Psoas muscle (tissue), 7 donors: ENCODE measurements at regions not wholly inside any gene's neighbourhood (a gene's known extent, or its start where the extent isn't known, plus 50 kb on each side); places are given as distances from the start of the nearest gene placed in this dataset.

Experiments used
- ATAC-seq, 4 donors: fragments of 200-7000 bp; cut with Tn5 transposase; one replicate each; pipeline ENCODE4 v1.9.1; 2020; ENCODE audit warnings: moderate library complexity in 3 of 4, mild to moderate bottlenecking in 2 of 4
- DNase-seq, 2 donors: peaks; one replicate each; pipeline ENCODE4 v3.0.0-alpha.2; 2020
- H3K27ac ChIP-seq: fragments of 200-600 bp; one replicate; pipeline ENCODE4 v1.8.0; 2022
- H3K27me3 ChIP-seq, 3 donors: fragments of 200-600 bp in 1 of 3; one replicate each; pipeline versions ENCODE4 v1.6.1 to v1.8.0; 2013 to 2022; ENCODE audit warnings: low read length in 2 of 3, mild to moderate bottlenecking in 2 of 3, moderate library complexity in 1 of 3; ENCODE audit not compliant: insufficient read depth in 3 of 3
- H3K36me3 ChIP-seq, 2 donors: fragments of 200-600 bp in 1 of 2; one replicate each; pipeline versions ENCODE4 v1.6.1 to v1.8.0; 2013 to 2022; ENCODE audit warnings: low read depth in 1 of 2, mild to moderate bottlenecking in 1 of 2, moderate library complexity in 1 of 2; ENCODE audit not compliant: insufficient read depth in 1 of 2
- H3K4me1 ChIP-seq: fragments of 200-600 bp; one replicate; pipeline ENCODE4 v1.8.0; 2022
- H3K4me3 ChIP-seq: fragments of 200-600 bp; one replicate; pipeline ENCODE4 v1.8.0; 2022; ENCODE audit warnings: mild to moderate bottlenecking
- H3K9me3 ChIP-seq: fragments of 200-600 bp; one replicate; pipeline ENCODE4 v1.8.0; 2022
- WGBS, 3 donors: extraction: QIAGEN DNeasy Blood & Tissue Kit; methylation state at CpG; one replicate each; pipeline versions ENCODE4 v1.1.6 to v1.1.7; 2013; 5-methylcytosine and 5-hydroxymethylcytosine counted together
- intact Hi-C, 2 donors: fragments of 100-400 bp; cut with DNase I; formaldehyde crosslinking; loops; one replicate each; pipeline versions ENCODE4 v1.11.0 to v1.14.2; 2022
- TF ChIP-seq, protein P1 (sequence below): fragments of 200-600 bp; IDR thresholded peaks from one replicate; pipeline ENCODE4 v1.8.0; 2022; ENCODE audit warnings: antibody characterized with exemption
- donor health status: healthy with polysubstance abuse.
- donor health status: DM: no; HTN: no; CAD: no; lungs with moderate emphysema.
- donor health status: Bipolar disorder and iron deficiency.
- donor health status: healthy.
- donor health status: DM: yes; HTN: yes; CAD: no.
- donor health status: DM: no; HTN: no; CAD: no.
- donor health status: DM: yes; HTN: yes; CAD: no.

GRCh38 chr4:136219592-136220125, 1312.6 kb downstream of the PCDH18 start:
- intact Hi-C loops = no loop called here
- Histone ChIP-seq H3K4me1 (no peaks in the 10 kb centered on the region), H3K27ac (no peak overlapping the region), H3K27me3 (no peaks in the 10 kb centered on the region), H3K4me3 (no peak overlapping the region), H3K36me3 (no peaks in the 10 kb centered on the region), H3K9me3 (no peaks in the 10 kb centered on the region)
- WGBS, 3 donors = 73 to 79% (median 74%) methylated on average over 3 of the region's 3 CpGs
- TF ChIP-seq, protein P1, sequence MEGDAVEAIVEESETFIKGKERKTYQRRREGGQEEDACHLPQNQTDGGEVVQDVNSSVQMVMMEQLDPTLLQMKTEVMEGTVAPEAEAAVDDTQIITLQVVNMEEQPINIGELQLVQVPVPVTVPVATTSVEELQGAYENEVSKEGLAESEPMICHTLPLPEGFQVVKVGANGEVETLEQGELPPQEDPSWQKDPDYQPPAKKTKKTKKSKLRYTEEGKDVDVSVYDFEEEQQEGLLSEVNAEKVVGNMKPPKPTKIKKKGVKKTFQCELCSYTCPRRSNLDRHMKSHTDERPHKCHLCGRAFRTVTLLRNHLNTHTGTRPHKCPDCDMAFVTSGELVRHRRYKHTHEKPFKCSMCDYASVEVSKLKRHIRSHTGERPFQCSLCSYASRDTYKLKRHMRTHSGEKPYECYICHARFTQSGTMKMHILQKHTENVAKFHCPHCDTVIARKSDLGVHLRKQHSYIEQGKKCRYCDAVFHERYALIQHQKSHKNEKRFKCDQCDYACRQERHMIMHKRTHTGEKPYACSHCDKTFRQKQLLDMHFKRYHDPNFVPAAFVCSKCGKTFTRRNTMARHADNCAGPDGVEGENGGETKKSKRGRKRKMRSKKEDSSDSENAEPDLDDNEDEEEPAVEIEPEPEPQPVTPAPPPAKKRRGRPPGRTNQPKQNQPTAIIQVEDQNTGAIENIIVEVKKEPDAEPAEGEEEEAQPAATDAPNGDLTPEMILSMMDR = no peak
- ATAC-seq (no peak), DNase-seq (no peak)

DNA sequence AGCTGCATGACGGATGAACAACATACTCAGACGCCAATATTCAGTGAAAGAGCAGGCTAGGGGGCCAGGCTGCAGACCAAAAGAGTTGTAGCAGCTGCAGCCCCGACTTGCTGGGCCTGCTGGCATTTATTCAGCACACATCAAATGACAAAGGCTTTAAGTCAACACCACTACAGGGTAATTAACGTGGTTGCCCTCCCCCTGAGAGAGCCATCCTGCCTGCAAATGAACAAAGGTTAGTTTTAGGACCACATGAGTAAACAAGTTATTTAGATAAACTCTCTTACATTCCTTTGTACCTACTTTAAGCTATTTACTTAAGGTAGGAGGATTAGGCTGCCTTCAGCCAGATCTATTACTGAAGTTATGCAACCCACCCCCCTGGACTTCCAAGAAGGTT, 1329.1 kb downstream of the PCDH18 start:
- Histone ChIP-seq H3K9me3 (no peaks in the 10 kb centered on the region), H3K4me3 (no peak overlapping the region), H3K36me3 (no peaks in the 10 kb centered on the region), H3K27ac (no peak overlapping the region), H3K27me3 (no peaks in the 10 kb centered on the region), H3K4me1 (no peaks in the 10 kb centered on the region)
- DNase-seq (no peak), ATAC-seq (no peak)
- intact Hi-C loops = no loop called here
- TF ChIP-seq, protein P1 = no peak
- WGBS, 3 donors = 35 to 45% (median 38%) methylated on average over 4 of the region's 4 CpGs

- ATAC-seq (no peak), DNase-seq (no peak)
- no peaks in the 10 kb centered on the region for H3K9me3 ChIP-seq
- H3K36me3 ChIP-seq = no peaks in the 10 kb centered on the region
- TF ChIP-seq, protein P1 = no peak
- no peak overlapping the region for H3K4me3 ChIP-seq
- no peaks in the 10 kb centered on the region for H3K4me1 ChIP-seq
- intact Hi-C loops = no loop called here
- no peak overlapping the region for H3K27ac ChIP-seq
- no peaks in the 10 kb centered on the region for H3K27me3 ChIP-seq
- WGBS, 3 donors = 85 to 90% (median 90%) methylated on average over 1 of the region's 1 CpG
Observed at GRCh38 chr4:136198358-136198757, 1333.9 kb downstream of the PCDH18 start.

DNA sequence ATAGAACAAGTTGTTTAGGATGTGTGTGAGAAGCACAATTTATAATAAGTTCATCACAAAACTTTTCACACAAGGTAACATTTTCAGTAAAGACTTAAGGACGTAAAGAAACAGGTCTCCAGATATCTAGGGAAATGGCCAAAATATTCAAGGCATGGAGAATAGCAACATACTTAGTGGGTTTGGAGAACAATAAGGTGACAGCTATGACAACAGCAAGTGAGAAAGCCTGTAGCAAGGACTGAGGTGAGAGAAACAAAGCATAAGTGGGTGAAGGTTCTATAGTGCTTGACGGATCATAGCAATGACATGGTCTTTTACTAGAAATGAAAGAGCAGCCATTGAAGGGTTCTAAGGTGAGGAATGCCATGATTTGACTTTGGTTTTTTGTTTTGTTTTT, 1337.3 kb downstream of the PCDH18 start:
- TF ChIP-seq, protein P1 = no peak
- Histone ChIP-seq H3K36me3 (no peaks in the 10 kb centered on the region), H3K4me3 (no peak overlapping the region), H3K27ac (no peak overlapping the region), H3K27me3 (no peaks in the 10 kb centered on the region), H3K9me3 (no peaks in the 10 kb centered on the region), H3K4me1 (no peaks in the 10 kb centered on the region)
- no peak for ATAC-seq
- intact Hi-C loops = no loop called here
- DNase-seq = no peak
- whole genome bisulfite sequencing, 3 donors = 88 to 94% (median 91%) methylated on average over 2 of the region's 2 CpGs

GRCh38 chr4:136186650-136187049, 1345.6 kb downstream of the PCDH18 start:
- TF ChIP-seq, protein P1 = no peak
- Histone ChIP-seq H3K36me3 (no peaks in the 10 kb centered on the region), H3K9me3 (no peaks in the 10 kb centered on the region), H3K4me1 (no peaks in the 10 kb centered on the region), H3K27ac (no peak overlapping the region), H3K4me3 (no peak overlapping the region), H3K27me3 (peaks cover 0 to 1% (median 0%) of the 10 kb centered on the region in 3 donors)
- WGBS, 3 donors = 83 to 91% (median 84%) methylated on average over 2 of the region's 2 CpGs
- intact Hi-C loops = no loop called here
- DNase-seq = no peak
- ATAC-seq = no peak
